HepG2 (cell line): ENCODE measurements at regions not wholly inside any gene's neighbourhood (a gene's known extent, or its start where the extent isn't known, plus 50 kb on each side); places are given as distances from the start of the nearest gene placed in this dataset.
A peak's percentile ranks its signal among the peaks of the same experiment; 100 is the strongest.

Experiments used
- ADNP ChIP-seq: sonication (generic); formaldehyde crosslinking; IDR thresholded peaks from 2 replicates; pipeline ENCODE4 v1.4.0; 2020; ENCODE audit warnings: missing genetic modification reagents
- ISL2 ChIP-seq: sonication (generic); formaldehyde crosslinking; IDR thresholded peaks from 2 replicates; pipeline ENCODE4 v1.5.0; 2020; ENCODE audit warnings: missing genetic modification reagents
- JUND ChIP-seq: sonication (generic); formaldehyde crosslinking; IDR thresholded peaks from 2 replicates; pipeline ENCODE4 v1.8.0; 2022; ENCODE audit warnings: mild to moderate bottlenecking, missing genetic modification reagents
- KAT7 ChIP-seq: IDR thresholded peaks from 2 replicates; pipeline ENCODE4 v1.6.1; 2018; ENCODE audit warnings: borderline replicate concordance, missing compliant biosample characterization
- KDM6A ChIP-seq: IDR thresholded peaks from 2 replicates; pipeline ENCODE4 v1.6.1; 2016; ENCODE audit warnings: low read depth
- MXD1 ChIP-seq: sonication (generic); formaldehyde crosslinking; IDR thresholded peaks from 2 replicates; pipeline ENCODE4 v1.4.0; 2020; ENCODE audit warnings: mild to moderate bottlenecking, missing genetic modification reagents
- MYNN ChIP-seq: sonication (generic); formaldehyde crosslinking; IDR thresholded peaks from 2 replicates; pipeline ENCODE4 v1.4.0; 2020; ENCODE audit warnings: mild to moderate bottlenecking, low read depth, missing genetic modification reagents
- NFIC ChIP-seq: IDR thresholded peaks from 2 replicates; pipeline ENCODE4 v1.6.1; 2012; ENCODE audit warnings: mild to moderate bottlenecking, low read length, inconsistent platforms
- NKX3-1 ChIP-seq: sonication (generic); formaldehyde crosslinking; IDR thresholded peaks from 2 replicates; pipeline ENCODE4 v1.5.0; 2020; ENCODE audit warnings: missing genetic modification reagents
- NR2C2 ChIP-seq: sonication (generic); formaldehyde crosslinking; IDR thresholded peaks from 2 replicates; pipeline ENCODE4 v1.4.0; 2020; ENCODE audit warnings: missing genetic modification reagents, mild to moderate bottlenecking, moderate library complexity, borderline replicate concordance
- PREB ChIP-seq: sonication (generic); formaldehyde crosslinking; IDR thresholded peaks from 2 replicates; pipeline ENCODE4 v1.4.0; 2020; ENCODE audit warnings: missing genetic modification reagents
- RBFOX2 ChIP-seq: fragments of 200-400 bp; formaldehyde crosslinking; IDR thresholded peaks from 2 replicates; pipeline ENCODE4 v1.6.1; 2017; ENCODE audit warnings: low read depth, mild to moderate bottlenecking, low read length
- SNRNP70 ChIP-seq: fragments of 200-400 bp; formaldehyde crosslinking; IDR thresholded peaks from 2 replicates; pipeline ENCODE4 v1.6.1; 2017; ENCODE audit warnings: mild to moderate bottlenecking, low read depth, low read length, moderate library complexity
- STAG1 ChIP-seq: sonication (generic); formaldehyde crosslinking; IDR thresholded peaks from 2 replicates; pipeline ENCODE4 v1.4.0; 2020; ENCODE audit warnings: missing genetic modification reagents
- ZFP36L1 ChIP-seq: sonication (generic); formaldehyde crosslinking; IDR thresholded peaks from 2 replicates; pipeline ENCODE4 v1.8.0; 2022; ENCODE audit warnings: mild to moderate bottlenecking, missing genetic modification reagents, moderate library complexity
- ZMYM4 ChIP-seq: sonication (generic); formaldehyde crosslinking; IDR thresholded peaks from 2 replicates; pipeline ENCODE4 v1.8.1; 2023; ENCODE audit warnings: mild to moderate bottlenecking, missing genetic modification reagents
- ZNF124 ChIP-seq: sonication (generic); formaldehyde crosslinking; IDR thresholded peaks from 2 replicates; pipeline ENCODE4 v1.4.0; 2020; ENCODE audit warnings: missing genetic modification reagents
- ZNF253 ChIP-seq: sonication (generic); formaldehyde crosslinking; IDR thresholded peaks from 2 replicates; pipeline ENCODE4 v1.8.0; 2022; ENCODE audit warnings: mild to moderate bottlenecking, missing genetic modification reagents, borderline replicate concordance
- ZNF276 ChIP-seq: sonication (generic); formaldehyde crosslinking; IDR thresholded peaks from 2 replicates; pipeline ENCODE4 v1.4.0; 2020; ENCODE audit warnings: mild to moderate bottlenecking, low read depth, missing genetic modification reagents
- ZNF724P ChIP-seq: sonication (generic); formaldehyde crosslinking; IDR thresholded peaks from 2 replicates; pipeline ENCODE4 v1.8.0; 2022; ENCODE audit warnings: missing genetic modification reagents, borderline replicate concordance
- TF ChIP-seq, protein P1 (sequence below): sonication (generic); formaldehyde crosslinking; IDR thresholded peaks from 2 replicates; pipeline ENCODE4 v1.4.0; 2020; ENCODE audit warnings: missing genetic modification reagents
- TF ChIP-seq, protein P2 (sequence below): IDR thresholded peaks from 2 replicates; pipeline ENCODE4 v1.6.1; 2016; ENCODE audit warnings: mild to moderate bottlenecking
- TF ChIP-seq, protein P3 (sequence below): sonication (generic); formaldehyde crosslinking; IDR thresholded peaks from 2 replicates; pipeline ENCODE4 v1.4.0; 2020; ENCODE audit warnings: missing genetic modification reagents, borderline replicate concordance

DNA sequence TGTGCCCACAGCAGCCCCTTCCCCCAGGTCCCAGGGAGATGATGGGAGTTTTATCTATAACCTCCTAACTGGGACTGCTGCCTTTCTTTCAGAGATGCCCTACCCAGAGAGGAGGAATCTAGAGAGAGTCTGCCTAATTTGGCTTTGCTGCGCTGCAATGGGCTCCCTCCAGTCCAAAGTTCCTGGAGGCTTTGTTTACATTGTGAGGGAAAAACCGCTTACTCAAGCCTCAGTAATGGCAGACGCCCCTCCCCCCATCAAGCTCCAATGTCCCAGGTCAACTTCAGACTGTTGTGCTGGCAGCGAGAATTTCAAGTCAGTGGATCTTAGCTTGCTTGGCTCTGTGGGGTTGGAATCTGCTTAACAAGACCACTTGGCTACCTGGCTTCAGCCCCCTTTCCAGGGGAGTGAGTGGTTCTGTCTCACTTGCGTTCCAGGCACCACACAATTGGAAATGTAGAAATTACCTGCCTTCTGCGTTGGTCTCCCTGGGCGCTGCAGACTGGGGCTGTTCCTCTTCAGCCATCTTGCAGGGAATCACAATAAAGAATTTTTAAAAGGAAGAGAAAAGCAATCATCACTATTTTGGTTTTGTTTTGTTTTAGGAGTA is 262.5 kb downstream of the FOXG1 start (continued):
- TF ChIP-seq ZNF276 (CRISPR knock-in tag) (no peak), KDM6A (CRISPR knock-in tag) (peak; percentile 100), ADNP (CRISPR knock-in tag) (peak; percentile 68; the same call in 1 of the 2 replicates), ZNF253 (no peak), NR2C2 (CRISPR knock-in tag) (peak; percentile 63; the same call in 1 of the 2 replicates), ZNF124 (CRISPR knock-in tag) (peak; percentile 92; the same call in 1 of the 2 replicates), MYNN (no peak), JUND (CRISPR knock-in tag) (peak; percentile 89), NKX3-1 (0 out of 2 replicates have a peak, but pooled peaks have one; percentile 79), ZMYM4 (peak; percentile 100), MXD1 (CRISPR knock-in tag) (no peak), ISL2 (CRISPR knock-in tag) (peak; percentile 90), ZNF724P (CRISPR knock-in tag) (peak; percentile 89; the same call in 1 of the 2 replicates), ZFP36L1 (no peak), RBFOX2 (no peak), SNRNP70 (no peak), PREB (CRISPR knock-in tag) (no peak), KAT7 (CRISPR knock-in tag) (peak; percentile 87; the same call in 1 of the 2 replicates), STAG1 (CRISPR knock-in tag) (peak; percentile 54), NFIC (peak; percentile 91)
- TF ChIP-seq, protein P1, sequence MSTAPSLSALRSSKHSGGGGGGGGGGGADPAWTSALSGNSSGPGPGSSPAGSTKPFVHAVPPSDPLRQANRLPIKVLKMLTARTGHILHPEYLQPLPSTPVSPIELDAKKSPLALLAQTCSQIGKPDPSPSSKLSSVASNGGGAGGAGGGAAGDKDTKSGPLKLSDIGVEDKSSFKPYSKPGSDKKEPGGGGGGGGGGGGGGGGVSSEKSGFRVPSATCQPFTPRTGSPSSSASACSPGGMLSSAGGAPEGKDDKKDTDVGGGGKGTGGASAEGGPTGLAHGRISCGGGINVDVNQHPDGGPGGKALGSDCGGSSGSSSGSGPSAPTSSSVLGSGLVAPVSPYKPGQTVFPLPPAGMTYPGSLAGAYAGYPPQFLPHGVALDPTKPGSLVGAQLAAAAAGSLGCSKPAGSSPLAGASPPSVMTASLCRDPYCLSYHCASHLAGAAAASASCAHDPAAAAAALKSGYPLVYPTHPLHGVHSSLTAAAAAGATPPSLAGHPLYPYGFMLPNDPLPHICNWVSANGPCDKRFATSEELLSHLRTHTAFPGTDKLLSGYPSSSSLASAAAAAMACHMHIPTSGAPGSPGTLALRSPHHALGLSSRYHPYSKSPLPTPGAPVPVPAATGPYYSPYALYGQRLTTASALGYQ (CRISPR knock-in tag): peak; percentile 95
- TF ChIP-seq, protein P2, sequence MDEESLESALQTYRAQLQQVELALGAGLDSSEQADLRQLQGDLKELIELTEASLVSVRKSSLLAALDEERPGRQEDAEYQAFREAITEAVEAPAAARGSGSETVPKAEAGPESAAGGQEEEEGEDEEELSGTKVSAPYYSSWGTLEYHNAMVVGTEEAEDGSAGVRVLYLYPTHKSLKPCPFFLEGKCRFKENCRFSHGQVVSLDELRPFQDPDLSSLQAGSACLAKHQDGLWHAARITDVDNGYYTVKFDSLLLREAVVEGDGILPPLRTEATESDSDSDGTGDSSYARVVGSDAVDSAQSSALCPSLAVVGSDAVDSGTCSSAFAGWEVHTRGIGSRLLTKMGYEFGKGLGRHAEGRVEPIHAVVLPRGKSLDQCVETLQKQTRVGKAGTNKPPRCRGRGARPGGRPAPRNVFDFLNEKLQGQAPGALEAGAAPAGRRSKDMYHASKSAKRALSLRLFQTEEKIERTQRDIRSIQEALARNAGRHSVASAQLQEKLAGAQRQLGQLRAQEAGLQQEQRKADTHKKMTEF (CRISPR knock-in tag): peak; percentile 97
- TF ChIP-seq, protein P3, sequence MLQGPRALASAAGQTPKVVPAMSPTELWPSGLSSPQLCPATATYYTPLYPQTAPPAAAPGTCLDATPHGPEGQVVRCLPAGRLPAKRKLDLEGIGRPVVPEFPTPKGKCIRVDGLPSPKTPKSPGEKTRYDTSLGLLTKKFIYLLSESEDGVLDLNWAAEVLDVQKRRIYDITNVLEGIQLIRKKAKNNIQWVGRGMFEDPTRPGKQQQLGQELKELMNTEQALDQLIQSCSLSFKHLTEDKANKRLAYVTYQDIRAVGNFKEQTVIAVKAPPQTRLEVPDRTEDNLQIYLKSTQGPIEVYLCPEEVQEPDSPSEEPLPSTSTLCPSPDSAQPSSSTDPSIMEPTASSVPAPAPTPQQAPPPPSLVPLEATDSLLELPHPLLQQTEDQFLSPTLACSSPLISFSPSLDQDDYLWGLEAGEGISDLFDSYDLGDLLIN (CRISPR knock-in tag): no peak; the same call in 1 of the 2 replicates
